ENCODE measurements at regions not wholly inside any gene's neighbourhood (a gene's known extent, or its start where the extent isn't known, plus 50 kb on each side); places are given as distances from the start of the nearest gene placed in this dataset.

GRCh38 chr18:55983433-55983832 lies 395.4 kb upstream of the TCF4 start:
- Histone ChIP-seq H3K36me3 (no peaks in the 10 kb centered on the region), H3K4me1 (no peaks in the 10 kb centered on the region), H3K9me3 (no peaks in the 10 kb centered on the region), H3K4me3 (replicated peaks in 1 of 3) (no peak overlapping the region), H3K27ac (no peak overlapping the region), H3K27me3 (no peaks in the 10 kb centered on the region)
- DNase-seq, result no peak
- intact Hi-C loops (cut with DNase I), result no loop called here
- no peak for TF ChIP-seq CTCF (IDR thresholded peaks at IDR 0.05)
- no peak for TF ChIP-seq POLR2A (IDR thresholded peaks at IDR 0.05)
- 71 to 79% methylated on average over 1 of the region's 1 CpG for WGBS, 2 donors

- no peak for TF ChIP-seq POLR2A (IDR thresholded peaks at IDR 0.05)
- Histone ChIP-seq H3K27me3 (no peaks in the 10 kb centered on the region), H3K36me3 (no peaks in the 10 kb centered on the region), H3K9me3 (no peaks in the 10 kb centered on the region), H3K27ac (no peak overlapping the region), H3K4me1 (no peaks in the 10 kb centered on the region), H3K4me3 (replicated peaks in 1 of 3) (no peak overlapping the region)
- no peak for DNase-seq
- WGBS, 2 donors, result 65 to 71% methylated on average over 3 of the region's 3 CpGs
- intact Hi-C loops (cut with DNase I), result no loop called here
These were observed 395.0 kb upstream of the TCF4 start for GRCh38 chr18:55982992-55983391.

GRCh38 chr18:55981712-55982475 lies 393.9 kb upstream of the TCF4 start:
- intact Hi-C loops (cut with DNase I), result no loop called here
- Histone ChIP-seq H3K4me3 (replicated peaks in 1 of 3) (no peak overlapping the region), H3K9me3 (no peaks in the 10 kb centered on the region), H3K4me1 (no peaks in the 10 kb centered on the region), H3K27me3 (no peaks in the 10 kb centered on the region), H3K36me3 (no peaks in the 10 kb centered on the region), H3K27ac (no peak overlapping the region)
- no peak for DNase-seq
- WGBS, 2 donors, result 90 to 91% methylated on average over 6 of the region's 6 CpGs
- TF ChIP-seq CTCF (IDR thresholded peaks at IDR 0.05) (no peak), POLR2A (IDR thresholded peaks at IDR 0.05) (no peak)

GRCh38 chr18:55974521-55974920 lies 386.5 kb upstream of the TCF4 start:
- TF ChIP-seq POLR2A (IDR thresholded peaks at IDR 0.05) (no peak), CTCF (IDR thresholded peaks at IDR 0.05) (no peak)
- Histone ChIP-seq H3K4me1 (no peaks in the 10 kb centered on the region), H3K4me3 (replicated peaks in 1 of 3) (no peak overlapping the region), H3K27ac (no peak overlapping the region), H3K9me3 (no peaks in the 10 kb centered on the region), H3K27me3 (no peaks in the 10 kb centered on the region), H3K36me3 (no peaks in the 10 kb centered on the region)
- intact Hi-C loops (cut with DNase I), result no loop called here
- no peak for DNase-seq
- 79 to 90% methylated on average over 3 of the region's 3 CpGs for whole genome bisulfite sequencing, 2 donors

GRCh38 chr18:55968550-55968949 lies 380.6 kb upstream of the TCF4 start:
- Histone ChIP-seq H3K9me3 (no peaks in the 10 kb centered on the region), H3K4me3 (replicated peaks in 1 of 3) (no peak overlapping the region), H3K27me3 (no peaks in the 10 kb centered on the region), H3K36me3 (no peaks in the 10 kb centered on the region), H3K4me1 (no peaks in the 10 kb centered on the region), H3K27ac (no peak overlapping the region)
- 93% methylated on average over 3 of the region's 3 CpGs for WGBS, 2 donors
- DNase-seq, result no peak
- intact Hi-C loops (cut with DNase I), result no loop called here
- TF ChIP-seq POLR2A (IDR thresholded peaks at IDR 0.05), result no peak
- no peak for TF ChIP-seq CTCF (IDR thresholded peaks at IDR 0.05)
